ENCODE measurements at regions not wholly inside any gene's neighbourhood (a gene's known extent, or its start where the extent isn't known, plus 50 kb on each side); places are given as distances from the start of the nearest gene placed in this dataset.

DNA sequence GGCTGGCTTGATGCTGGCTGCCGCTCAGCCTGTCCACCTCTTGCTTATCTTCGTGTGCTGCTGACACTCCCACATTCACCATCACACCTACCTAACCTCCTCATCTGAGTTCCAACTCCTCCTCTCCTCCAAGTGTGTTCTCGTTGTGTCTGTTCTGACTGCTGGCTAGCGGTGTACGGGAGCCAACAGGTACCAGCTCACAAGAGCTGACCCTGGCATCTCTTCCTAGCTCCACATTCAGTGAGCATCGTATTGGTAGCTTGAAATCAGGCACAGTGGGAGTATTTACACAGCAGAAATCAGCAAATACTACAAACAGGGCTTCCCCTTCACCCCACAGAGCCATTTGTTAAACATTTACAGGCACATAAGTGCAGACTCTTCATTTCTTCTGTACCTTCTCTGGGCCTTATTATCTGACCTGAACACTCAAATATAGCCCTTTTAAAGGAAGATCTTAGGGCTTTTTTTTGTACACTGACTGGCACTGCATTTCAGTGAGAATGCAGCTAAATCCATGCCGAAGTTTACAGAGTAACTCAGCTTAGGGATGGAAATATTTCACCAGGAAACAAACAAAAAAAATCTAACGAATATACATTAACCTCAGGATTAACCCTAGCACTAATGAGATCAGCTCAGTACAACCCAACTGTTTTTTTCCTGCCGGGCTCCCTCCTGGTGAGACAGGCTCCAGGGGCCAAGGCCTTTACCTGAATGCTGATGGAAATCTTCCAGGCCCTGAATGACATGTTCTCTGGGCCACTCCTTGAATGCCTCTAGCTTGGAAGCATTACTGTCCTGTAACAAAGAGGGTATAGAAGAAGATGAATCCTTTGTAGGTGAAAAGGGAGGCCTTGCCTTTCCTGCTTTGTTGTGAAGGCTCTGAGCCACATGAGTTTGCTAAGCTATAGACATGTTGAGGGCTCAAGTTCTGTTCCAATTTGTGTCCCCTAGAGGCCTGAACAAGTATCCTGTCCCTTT lies 150.5 kb upstream of the LPP start:
- Histone ChIP-seq H3K4me2 (ENCODE audit: low read length) (no peak overlapping the region), H3K27me3 (ENCODE audit: insufficient read depth, low read length) (no peaks in the 10 kb centered on the region), H3K9me2 (ENCODE audit: insufficient read depth) (no peaks in the 10 kb centered on the region), H4K20me1 (ENCODE audit: insufficient read depth) (no peaks in the 10 kb centered on the region), H3K27ac (ENCODE audit: low read depth, low read length) (no peak overlapping the region), H2AFZ (ENCODE audit: low read depth, low read length, poor library complexity, severe bottlenecking) (no peak overlapping the region), H3K79me2 (ENCODE audit: insufficient read depth, low read length) (no peaks in the 10 kb centered on the region), H3K9ac (ENCODE audit: low read length) (no peak overlapping the region), H3K4me1 (ENCODE audit: control insufficient read depth in 1 of 2, insufficient read depth in 2 of 2, low read length in 2 of 2) (no peaks in the 10 kb centered on the region), H3K36me3 (ENCODE audit: control insufficient read depth in 1 of 2, insufficient read depth in 2 of 2, low read length in 2 of 2) (no peaks in the 10 kb centered on the region), H3K9me3 (ENCODE audit: control insufficient read depth in 1 of 2, insufficient read depth in 1 of 2, low read depth in 1 of 2, low read length in 2 of 2) (no peaks in the 10 kb centered on the region), H3K4me3 (replicated peaks in 1 of 2; ENCODE audit: low read depth in 1 of 2, low read length in 2 of 2) (no peak overlapping the region)
- ChIA-PET POLR2A (no interaction called here), RAD21 (ENCODE audit: low non-redundant PET in 1 of 2, low total read pairs in 2 of 2, uncharacterized antibody in 2 of 2, unreplicated experiment in 2 of 2) (no interaction called here), CTCF (no interaction called here)
- TF ChIP-seq CEBPB (IDR thresholded peaks at IDR 0.05; ENCODE audit: low read depth) (no peak), TCF7L2 (IDR thresholded peaks at IDR 0.05; ENCODE audit: borderline replicate concordance, extremely low read depth, insufficient read depth, insufficient read length) (no peak), ZFX (IDR thresholded peaks at IDR 0.05) (no peak)
- TF ChIP-seq, protein P1, sequence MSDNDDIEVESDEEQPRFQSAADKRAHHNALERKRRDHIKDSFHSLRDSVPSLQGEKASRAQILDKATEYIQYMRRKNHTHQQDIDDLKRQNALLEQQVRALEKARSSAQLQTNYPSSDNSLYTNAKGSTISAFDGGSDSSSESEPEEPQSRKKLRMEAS (IDR thresholded peaks at IDR 0.05) = no peak
- BruUV-seq (replicated peaks) = no TSS peak
- no peak for DNase-seq (ENCODE audit: low read depth, low spot score)
- intact Hi-C loops (cut with micrococcal nuclease) = no loop called here
- ATAC-seq = no peak

DNA sequence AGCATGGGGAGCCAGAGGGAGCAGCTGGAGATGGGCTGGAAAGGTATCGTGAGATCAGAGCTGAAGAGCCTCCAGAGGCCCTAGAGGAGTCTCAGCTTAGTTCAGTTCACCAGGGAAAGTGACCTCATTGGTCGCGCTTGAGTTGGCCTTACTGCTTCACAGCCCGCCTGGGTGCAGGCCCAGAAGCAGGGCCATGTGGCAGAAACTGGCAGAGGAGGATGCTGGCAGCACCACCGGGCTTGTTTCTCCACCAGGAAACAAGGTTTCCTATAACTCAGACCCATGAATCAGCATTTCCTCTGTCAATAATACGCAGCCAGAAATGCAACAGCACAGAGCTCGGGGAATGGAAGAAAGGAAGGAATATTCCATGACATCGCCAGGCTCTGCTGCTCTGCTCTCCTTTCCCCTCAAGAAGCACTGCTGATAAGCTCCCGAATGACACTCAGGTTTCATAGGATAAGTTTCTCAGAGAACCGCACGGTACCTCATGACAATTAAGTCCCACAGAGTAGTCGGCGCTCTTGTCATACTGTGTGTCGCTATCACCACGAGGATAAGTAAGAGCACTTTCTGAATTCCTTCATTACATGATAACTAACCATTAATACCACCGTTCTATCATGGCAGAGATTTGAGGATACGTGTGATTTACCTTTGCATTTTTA lies 147.1 kb upstream of the LPP start:
- Histone ChIP-seq H3K9me3 (ENCODE audit: control insufficient read depth in 1 of 2, insufficient read depth in 1 of 2, low read depth in 1 of 2, low read length in 2 of 2) (no peaks in the 10 kb centered on the region), H3K4me3 (replicated peaks in 1 of 2; ENCODE audit: low read depth in 1 of 2, low read length in 2 of 2) (no peak overlapping the region), H4K20me1 (ENCODE audit: insufficient read depth) (no peaks in the 10 kb centered on the region), H3K36me3 (ENCODE audit: control insufficient read depth in 1 of 2, insufficient read depth in 2 of 2, low read length in 2 of 2) (no peaks in the 10 kb centered on the region), H2AFZ (ENCODE audit: low read depth, low read length, poor library complexity, severe bottlenecking) (no peak overlapping the region), H3K9ac (ENCODE audit: low read length) (no peak overlapping the region), H3K27ac (ENCODE audit: low read depth, low read length) (no peak overlapping the region), H3K79me2 (ENCODE audit: insufficient read depth, low read length) (no peaks in the 10 kb centered on the region), H3K4me1 (ENCODE audit: control insufficient read depth in 1 of 2, insufficient read depth in 2 of 2, low read length in 2 of 2) (no peaks in the 10 kb centered on the region), H3K4me2 (ENCODE audit: low read length) (no peak overlapping the region), H3K27me3 (ENCODE audit: insufficient read depth, low read length) (no peaks in the 10 kb centered on the region), H3K9me2 (ENCODE audit: insufficient read depth) (no peaks in the 10 kb centered on the region)
- ChIA-PET POLR2A (no interaction called here), CTCF (no interaction called here), RAD21 (ENCODE audit: low non-redundant PET in 1 of 2, low total read pairs in 2 of 2, uncharacterized antibody in 2 of 2, unreplicated experiment in 2 of 2) (no interaction called here)
- DNase-seq (ENCODE audit: low read depth, low spot score) = no peak
- BruUV-seq (replicated peaks) = no TSS peak
- intact Hi-C loops (cut with micrococcal nuclease) = no loop called here
- no peak for ATAC-seq
- TF ChIP-seq ELF1 (IDR thresholded peaks at IDR 0.05; ENCODE audit: borderline replicate concordance, low read depth) (no peak), TCF7L2 (IDR thresholded peaks at IDR 0.05; ENCODE audit: borderline replicate concordance, extremely low read depth, insufficient read depth, insufficient read length) (no peak), EGR1 (IDR thresholded peaks at IDR 0.05; ENCODE audit: low read depth) (no peak), CEBPB (IDR thresholded peaks at IDR 0.05; ENCODE audit: low read depth) (no peak), EZH2phosphoT487 (IDR thresholded peaks at IDR 0.05; ENCODE audit: borderline replicate concordance) (no peak), EZH2 (IDR thresholded peaks at IDR 0.05) (no peak)
- TF ChIP-seq, protein P2, sequence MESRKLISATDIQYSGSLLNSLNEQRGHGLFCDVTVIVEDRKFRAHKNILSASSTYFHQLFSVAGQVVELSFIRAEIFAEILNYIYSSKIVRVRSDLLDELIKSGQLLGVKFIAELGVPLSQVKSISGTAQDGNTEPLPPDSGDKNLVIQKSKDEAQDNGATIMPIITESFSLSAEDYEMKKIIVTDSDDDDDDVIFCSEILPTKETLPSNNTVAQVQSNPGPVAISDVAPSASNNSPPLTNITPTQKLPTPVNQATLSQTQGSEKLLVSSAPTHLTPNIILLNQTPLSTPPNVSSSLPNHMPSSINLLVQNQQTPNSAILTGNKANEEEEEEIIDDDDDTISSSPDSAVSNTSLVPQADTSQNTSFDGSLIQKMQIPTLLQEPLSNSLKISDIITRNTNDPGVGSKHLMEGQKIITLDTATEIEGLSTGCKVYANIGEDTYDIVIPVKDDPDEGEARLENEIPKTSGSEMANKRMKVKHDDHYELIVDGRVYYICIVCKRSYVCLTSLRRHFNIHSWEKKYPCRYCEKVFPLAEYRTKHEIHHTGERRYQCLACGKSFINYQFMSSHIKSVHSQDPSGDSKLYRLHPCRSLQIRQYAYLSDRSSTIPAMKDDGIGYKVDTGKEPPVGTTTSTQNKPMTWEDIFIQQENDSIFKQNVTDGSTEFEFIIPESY (IDR thresholded peaks at IDR 0.05; ENCODE audit: extremely low read depth, insufficient replicate concordance, low read length) = no peak
- TF ChIP-seq, protein P3, sequence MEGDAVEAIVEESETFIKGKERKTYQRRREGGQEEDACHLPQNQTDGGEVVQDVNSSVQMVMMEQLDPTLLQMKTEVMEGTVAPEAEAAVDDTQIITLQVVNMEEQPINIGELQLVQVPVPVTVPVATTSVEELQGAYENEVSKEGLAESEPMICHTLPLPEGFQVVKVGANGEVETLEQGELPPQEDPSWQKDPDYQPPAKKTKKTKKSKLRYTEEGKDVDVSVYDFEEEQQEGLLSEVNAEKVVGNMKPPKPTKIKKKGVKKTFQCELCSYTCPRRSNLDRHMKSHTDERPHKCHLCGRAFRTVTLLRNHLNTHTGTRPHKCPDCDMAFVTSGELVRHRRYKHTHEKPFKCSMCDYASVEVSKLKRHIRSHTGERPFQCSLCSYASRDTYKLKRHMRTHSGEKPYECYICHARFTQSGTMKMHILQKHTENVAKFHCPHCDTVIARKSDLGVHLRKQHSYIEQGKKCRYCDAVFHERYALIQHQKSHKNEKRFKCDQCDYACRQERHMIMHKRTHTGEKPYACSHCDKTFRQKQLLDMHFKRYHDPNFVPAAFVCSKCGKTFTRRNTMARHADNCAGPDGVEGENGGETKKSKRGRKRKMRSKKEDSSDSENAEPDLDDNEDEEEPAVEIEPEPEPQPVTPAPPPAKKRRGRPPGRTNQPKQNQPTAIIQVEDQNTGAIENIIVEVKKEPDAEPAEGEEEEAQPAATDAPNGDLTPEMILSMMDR (IDR thresholded peaks at IDR 0.05 in 2 of 3, conservative IDR thresholded peaks at IDR 0.05 in 1 of 3; ENCODE audit: borderline replicate concordance in 1 of 3, insufficient read depth in 1 of 3, low read depth in 2 of 3, low read length in 2 of 3) = no peak

Measured in HCT116 (cell line).